B cell (primary cell): ENCODE measurements at regions not wholly inside any gene's neighbourhood (a gene's known extent, or its start where the extent isn't known, plus 50 kb on each side); places are given as distances from the start of the nearest gene placed in this dataset.
"Not testable (repeated sequence)": the region's sequence is repeated elsewhere in the genome, so short reads cannot be mapped to it uniquely, and the experiment has no call there.

Experiments
- EZH2 ChIP-seq: IDR thresholded peaks from 2 replicates; pipeline ENCODE4 v1.6.1; 2012; ENCODE audit warnings: borderline replicate concordance, low read depth, mild to moderate bottlenecking, moderate library complexity, low read length; ENCODE audit not compliant: insufficient read depth, poor library complexity, severe bottlenecking
- TF ChIP-seq, protein P1 (sequence below): fragments of 200-600 bp; IDR thresholded peaks from one replicate; pipeline ENCODE4 v1.8.0; 2022; ENCODE audit warnings: antibody characterized with exemption, mild to moderate bottlenecking

DNA sequence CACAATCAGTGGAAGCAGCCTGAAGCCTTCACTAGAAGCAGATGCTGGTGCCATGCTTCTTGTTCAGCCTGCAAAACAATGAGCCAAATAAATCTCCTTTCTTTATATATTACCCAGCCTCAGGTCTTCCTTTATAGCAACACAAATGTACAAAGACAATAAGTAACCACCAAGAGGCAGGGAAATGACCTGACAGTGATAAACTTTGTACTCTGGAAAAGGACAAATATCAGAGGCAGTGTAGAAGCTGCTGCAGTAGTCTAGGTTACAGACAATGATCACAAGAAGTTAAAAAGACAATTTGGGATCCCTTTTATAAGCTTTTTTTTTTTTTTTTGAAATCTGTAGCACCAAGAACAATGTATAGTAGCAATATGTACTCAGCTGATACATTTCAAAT is 760.3 kb downstream of the TTLL7 start:
- not testable (repeated sequence) for TF ChIP-seq EZH2
- TF ChIP-seq, protein P1, sequence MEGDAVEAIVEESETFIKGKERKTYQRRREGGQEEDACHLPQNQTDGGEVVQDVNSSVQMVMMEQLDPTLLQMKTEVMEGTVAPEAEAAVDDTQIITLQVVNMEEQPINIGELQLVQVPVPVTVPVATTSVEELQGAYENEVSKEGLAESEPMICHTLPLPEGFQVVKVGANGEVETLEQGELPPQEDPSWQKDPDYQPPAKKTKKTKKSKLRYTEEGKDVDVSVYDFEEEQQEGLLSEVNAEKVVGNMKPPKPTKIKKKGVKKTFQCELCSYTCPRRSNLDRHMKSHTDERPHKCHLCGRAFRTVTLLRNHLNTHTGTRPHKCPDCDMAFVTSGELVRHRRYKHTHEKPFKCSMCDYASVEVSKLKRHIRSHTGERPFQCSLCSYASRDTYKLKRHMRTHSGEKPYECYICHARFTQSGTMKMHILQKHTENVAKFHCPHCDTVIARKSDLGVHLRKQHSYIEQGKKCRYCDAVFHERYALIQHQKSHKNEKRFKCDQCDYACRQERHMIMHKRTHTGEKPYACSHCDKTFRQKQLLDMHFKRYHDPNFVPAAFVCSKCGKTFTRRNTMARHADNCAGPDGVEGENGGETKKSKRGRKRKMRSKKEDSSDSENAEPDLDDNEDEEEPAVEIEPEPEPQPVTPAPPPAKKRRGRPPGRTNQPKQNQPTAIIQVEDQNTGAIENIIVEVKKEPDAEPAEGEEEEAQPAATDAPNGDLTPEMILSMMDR = not testable (repeated sequence)
